ENCODE measurements at regions not wholly inside any gene's neighbourhood (a gene's known extent, or its start where the extent isn't known, plus 50 kb on each side); places are given as distances from the start of the nearest gene placed in this dataset.

DNA sequence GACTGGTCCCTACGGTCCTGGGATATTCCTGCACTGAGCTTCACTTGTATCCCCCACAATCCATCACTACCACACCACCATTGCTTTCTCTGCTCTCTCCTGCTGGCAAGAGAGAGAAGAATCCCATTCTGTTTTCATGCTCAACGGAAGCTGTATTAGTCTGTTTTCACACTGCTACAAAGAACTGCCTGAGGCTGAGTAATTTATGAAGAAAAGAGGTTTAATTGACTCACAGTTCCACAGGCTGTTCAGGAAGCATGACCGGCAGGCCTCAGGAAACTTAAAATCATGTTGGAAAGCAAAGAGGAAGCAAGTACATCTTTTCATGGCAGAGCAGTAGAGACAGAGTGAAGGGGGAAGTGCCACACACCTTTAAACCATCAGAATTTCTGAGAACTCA, 260.4 kb upstream of the LYZL1 start:
- DNase-seq (ENCODE audit: low read depth in 2 of 2), result no peak

DNA sequence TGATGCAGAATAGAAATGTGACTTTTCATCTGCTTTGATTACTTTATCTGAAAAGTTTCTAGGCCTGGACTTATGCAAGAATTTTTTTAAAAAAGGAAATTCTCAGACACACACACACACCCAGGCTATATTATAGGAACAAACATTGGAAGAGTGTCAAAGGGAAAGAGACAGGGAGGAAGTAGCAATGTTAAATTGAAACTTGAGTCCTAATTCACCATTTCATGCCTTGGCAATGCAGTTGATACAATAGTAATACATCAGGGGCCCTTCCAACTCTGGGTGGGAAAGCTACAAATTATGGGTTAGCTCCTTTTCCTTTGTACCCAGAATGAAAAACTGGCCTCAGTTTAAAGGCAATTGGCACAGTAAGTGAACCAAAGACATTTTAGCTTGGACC, 258.0 kb upstream of the LYZL1 start:
- DNase-seq (ENCODE audit: low read depth in 2 of 2), result no peak

DNA sequence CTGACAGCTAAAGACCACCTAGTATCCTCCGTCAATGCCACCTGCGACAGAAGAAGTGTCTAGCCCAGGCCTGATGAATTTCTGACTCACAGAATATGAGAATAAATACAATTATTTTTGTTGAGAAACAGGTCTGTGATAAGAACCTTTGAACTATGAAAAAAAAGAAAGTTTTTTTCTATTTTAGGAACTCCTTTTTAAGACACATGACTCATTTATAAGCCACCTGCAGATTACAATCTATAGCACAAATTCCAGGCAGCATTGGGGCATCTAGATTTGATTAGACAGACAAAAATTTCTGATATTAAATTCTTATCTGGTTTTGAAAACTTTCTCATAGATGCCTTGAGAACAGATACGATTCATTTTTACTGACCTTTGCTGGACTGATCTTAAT, 256.7 kb upstream of the LYZL1 start:
- no peak for DNase-seq (ENCODE audit: low read depth in 2 of 2)

DNA sequence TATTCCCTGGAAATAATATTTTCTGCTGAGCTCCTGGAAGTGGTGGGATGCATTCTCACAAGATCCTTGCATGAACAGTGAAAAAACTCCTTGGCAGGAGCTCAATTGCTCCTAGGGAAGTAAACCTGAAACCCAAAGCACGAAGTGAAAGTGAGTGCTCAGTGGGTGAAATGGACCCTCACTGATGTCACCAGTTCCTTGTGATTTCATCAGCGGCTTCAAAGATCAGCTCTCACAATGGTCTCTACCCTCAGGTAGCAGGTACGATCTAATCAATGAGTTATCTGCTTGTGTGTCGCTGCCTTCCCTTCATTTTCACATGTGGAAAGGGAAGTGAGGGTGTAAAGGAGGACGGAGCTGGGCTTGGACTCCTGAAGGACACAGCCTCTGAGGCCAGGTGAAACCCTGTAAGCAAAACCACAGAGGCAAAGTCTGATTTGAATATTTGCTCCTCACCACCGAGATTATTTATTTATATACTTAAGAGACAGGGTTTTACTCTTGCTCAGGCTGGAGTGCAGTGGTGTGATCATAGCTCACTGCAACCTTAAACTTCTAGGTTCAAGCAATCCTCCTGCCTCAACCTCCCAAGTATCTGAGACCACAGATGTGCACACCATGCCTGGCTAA, 255.4 kb upstream of the LYZL1 start:
- no peak for DNase-seq (ENCODE audit: low read depth in 2 of 2)

DNA sequence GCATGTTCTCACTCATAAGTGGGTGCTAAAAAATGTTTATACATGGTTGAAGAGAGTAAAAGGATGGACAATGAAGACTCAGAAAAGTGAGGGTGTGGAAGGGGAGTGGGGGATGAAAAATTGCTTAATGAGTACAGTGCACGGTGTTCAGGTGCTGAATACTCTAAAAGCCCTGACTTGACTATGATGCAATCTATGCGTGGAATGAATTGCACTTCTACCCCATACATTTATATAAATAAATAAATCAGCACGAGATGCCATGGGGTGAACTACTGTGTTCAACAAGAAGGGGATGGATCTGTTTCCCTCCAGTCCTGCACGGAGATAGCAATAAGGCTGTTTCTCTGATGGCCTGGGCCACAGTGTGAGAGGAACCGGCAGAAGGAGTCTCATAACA, 254.3 kb upstream of the LYZL1 start:
- no peak for DNase-seq (ENCODE audit: low read depth in 2 of 2)

DNA sequence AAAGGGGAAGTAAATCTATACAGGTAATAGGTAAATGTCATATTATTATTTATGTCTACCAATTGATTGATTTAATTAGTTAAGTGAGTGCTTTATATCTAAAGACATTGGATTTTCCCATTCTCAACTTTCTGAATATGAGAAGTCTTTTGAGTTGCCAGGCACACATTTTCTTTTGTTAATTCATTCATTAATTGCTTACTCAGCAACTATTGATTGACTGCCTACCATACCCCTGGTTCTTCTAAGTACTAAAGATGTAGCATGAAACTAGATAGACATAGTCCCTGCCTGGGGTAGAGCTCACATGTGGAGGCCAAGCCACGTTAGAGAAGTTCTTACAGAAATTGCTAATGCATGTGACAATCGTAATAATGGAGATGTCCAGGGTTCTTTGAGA, 253.1 kb upstream of the LYZL1 start:
- no peak for DNase-seq (ENCODE audit: low read depth in 2 of 2)

DNA sequence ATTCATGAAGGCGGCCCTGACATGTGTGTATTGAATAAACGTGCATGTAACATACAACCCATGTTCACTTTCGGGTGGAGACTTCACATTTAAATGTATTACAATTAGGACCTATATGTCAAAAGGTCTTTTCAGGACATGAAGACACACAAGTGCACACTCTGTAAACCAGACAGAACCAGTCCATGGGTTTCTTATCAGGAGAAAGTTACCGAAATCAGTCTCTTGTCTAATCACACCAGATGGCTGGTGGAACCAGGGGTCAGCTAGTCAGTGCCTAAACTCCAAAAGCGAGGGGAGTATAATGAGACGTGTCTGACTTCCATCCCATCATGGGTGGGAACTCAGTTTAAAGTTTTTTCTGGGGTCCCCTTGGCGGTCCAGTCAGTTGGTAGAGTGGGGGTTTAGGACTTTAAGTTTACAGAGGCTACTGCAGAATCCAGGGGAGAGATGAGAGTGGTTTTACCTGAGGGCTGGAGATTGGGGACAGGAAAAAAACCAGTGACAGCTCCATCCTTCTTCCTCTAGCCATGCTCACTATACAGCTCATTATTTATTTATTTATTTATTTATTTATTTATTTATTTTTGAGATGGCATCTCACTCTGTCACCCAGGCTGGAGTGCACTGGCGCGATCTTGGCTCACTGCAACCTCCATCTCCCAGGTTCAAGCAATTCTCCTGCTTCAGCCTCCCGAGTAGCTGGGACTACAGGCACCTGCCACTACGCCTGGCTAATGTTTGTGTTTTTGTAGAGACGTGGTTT, 251.3 kb upstream of the LYZL1 start:
- DNase-seq (ENCODE audit: low read depth in 2 of 2), result no peak

DNA sequence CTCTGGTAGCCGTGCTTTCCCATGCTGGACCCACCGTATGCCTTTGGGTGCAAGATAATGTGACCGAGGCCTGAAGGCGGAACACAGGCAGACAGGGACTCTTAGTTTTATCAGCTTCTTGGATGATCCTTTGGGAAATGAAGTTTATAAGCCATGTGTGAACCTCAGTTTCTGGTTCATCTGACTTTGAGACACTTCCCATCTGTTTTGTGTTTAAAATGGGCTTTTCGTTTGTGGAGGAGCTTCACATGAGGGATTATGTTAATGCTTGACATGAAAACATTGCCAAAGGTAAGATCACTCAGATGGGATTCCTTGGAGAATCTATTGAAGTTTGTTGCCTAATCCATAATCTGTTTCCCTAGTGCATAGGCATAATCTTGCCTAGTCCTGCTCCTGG, 249.8 kb upstream of the LYZL1 start:
- DNase-seq (ENCODE audit: low read depth in 2 of 2), result no peak

DNA sequence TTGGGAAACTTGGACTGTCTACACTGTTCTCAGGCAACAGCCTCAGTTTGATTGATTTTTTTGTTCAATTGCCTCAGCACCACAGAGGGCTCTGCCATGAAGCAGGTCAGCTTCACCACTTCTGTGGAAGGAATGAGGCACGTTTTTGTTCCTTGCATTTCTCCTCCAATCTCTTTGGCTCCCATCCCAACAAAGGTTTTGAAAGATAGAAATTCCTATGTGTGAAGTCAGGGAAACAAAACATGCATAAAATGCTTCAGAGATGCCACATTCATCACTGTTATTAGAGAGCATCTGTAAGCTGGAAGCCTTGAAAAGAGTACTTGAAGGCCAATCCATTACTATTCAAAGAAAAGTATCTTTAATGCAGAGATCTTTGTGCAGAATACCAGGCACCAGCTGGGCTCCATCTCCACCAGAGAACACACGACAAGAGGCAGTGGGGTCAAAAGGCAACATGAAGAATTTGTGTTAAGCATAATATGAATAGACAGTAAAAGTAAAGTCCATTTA, 249.1 kb upstream of the LYZL1 start:
- DNase-seq (ENCODE audit: low read depth in 2 of 2), result no peak

DNA sequence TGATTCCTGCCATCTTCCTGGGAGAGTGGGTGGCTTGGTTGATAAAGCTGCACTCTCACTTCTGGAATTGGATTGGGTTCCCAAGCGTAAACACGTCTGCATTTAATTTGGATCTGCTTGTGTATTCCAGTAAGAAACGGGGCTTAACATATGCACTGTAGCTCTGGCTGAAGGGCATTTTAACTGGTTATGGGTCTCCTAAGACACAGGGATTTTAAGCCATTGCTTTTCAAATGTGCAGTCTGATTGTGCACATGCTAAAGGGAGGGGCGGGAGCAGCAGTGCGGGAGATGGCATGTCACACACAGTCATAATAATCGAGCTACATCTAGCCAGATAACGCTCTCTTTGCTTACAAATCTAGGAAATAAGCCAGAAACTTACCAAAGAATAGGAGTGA, 247.3 kb upstream of the LYZL1 start:
- no peak for DNase-seq (ENCODE audit: low read depth in 2 of 2)

DNA sequence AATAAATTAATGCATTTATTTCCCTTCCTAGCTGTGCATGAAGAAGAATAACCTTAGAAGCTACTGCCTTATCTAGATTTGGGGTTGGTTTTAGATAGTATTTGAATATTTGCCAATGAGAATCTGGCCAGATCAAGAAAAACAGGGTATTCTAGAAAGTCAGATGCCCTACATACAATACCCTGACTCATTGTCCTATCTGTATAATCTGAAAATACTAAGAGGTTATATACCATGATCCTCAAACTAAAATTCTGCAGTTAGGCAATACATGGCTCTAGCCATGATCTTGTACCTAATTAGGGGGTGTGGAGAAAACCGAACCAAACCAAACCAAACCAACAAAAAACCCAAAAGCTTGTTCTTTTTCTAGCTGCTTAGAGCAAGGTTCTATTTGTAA, 240.4 kb upstream of the LYZL1 start:
- no peak for DNase-seq (ENCODE audit: low read depth in 2 of 2)

DNA sequence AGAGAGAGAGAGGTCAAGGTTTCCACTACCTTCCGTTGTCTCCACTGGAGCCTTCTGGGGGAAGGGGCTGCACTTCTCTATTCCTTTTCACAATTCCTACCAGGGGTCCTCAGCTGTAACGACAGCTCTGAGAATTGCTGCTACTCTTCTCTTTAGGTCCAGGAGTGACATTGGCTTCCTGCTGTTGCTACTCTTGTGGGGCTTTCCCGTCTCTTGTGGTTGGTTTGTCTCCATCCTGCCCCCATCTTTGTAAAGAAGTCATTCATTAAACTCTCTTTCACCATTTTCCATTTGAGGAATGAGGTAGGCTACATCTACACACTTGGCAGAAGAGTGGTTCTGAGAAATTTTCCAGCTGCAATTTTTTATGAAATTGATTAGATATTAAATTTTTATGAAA, 238.8 kb upstream of the LYZL1 start:
- no peak for DNase-seq (ENCODE audit: low read depth in 2 of 2)

DNA sequence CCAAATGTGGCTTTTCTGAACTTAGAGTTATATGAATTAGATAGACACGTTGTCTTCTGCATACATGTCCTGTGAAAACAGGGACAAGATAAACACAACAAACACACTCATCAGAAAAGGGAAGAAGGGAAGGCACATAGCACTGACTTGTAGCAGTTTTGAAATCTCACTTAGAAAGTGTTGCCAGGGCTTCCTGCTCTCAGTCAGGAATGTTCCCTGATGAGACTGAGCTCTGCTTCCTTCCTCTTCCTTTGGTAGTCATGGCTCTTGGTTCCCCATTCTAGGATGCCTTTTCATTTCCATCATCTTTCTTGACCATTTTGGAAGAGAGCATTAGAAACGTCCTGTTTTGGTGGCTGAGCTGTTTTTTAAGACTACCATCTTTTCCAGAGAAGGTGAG, 233.8 kb upstream of the LYZL1 start:
- DNase-seq (ENCODE audit: low read depth in 2 of 2), result no peak

DNA sequence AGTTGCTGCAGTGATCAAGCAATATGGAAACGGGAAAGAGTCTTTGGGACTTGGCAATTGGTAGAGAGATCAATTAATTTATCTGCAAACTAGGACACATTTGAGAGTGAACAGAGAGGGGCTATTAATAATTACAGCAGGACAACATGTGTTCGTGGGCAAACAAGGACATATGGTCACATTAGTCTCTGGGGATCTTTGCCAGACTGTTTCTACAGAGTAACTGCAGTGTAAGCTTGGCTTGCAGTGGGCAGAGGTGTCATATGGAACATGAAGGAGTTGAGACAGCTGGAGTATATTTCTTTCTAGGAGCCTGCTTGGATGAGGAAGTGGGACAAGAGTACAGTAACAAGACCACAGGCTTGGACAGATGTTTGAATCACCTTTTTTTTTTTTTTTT, 232.1 kb upstream of the LYZL1 start:
- DNase-seq (ENCODE audit: low read depth in 2 of 2), result no peak

DNA sequence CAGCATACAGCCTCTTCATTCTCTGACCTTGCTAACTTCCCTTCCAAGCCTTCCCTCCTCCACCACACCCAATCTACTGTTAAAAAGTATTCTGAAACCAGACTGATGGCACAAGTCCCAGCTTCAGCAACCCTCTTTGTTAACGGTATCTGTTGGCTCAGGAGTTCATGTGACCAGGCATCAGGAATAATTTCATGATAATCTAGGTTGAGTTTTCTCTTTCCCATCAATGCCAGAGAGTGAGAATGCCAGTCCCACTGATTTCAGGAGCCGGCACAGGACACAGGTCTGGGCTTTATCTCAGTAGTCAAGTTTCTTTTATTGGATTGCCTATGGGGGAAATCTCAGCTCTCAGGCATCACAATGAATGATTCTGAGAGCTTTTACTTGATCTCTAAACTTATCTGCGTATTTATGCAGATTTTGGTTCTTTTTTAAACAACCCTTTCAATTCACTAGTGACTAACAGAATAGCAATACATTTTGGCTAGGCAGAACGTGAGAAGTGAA, 231.0 kb upstream of the LYZL1 start:
- no peak for DNase-seq (ENCODE audit: low read depth in 2 of 2)

DNA sequence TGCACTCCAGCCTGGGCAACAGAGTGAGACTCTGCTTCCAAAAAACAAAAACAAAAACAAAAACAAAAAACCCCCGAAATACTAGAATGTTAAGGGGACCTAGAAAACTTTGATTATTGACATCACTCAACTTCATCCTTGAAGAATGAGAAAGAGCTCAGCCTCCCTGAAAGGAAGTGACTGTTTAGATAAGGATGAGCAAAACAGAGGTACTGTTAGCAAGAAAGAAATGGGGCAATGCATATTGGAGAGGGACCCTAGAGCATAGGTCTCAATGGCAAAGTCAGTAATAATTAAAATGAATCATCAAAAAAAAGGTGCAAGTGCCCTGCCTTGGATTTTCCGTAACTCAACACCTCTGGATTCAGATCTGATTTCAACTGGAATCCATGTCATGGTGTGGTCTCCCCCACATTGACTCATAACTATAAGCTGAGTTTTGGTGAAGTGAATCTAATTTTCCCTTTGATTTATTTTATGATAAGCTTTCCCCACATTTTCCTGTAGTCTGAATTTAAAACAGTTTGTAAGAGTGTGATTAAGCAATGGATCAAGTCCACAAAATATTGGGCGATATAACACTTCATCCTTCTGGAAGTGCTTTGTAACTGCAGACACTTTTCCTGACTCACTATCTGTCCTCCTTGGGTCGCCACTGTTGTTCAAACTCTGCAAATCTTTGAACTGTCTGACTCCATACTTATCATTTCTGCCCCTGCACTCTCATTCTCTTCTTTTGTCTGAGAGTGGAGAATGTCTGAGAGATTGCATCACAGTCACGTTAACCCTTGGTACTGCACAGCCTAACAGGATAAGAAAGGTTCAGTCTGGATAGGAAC, 224.8 kb upstream of the LYZL1 start:
- DNase-seq (ENCODE audit: low read depth in 2 of 2), result no peak

DNA sequence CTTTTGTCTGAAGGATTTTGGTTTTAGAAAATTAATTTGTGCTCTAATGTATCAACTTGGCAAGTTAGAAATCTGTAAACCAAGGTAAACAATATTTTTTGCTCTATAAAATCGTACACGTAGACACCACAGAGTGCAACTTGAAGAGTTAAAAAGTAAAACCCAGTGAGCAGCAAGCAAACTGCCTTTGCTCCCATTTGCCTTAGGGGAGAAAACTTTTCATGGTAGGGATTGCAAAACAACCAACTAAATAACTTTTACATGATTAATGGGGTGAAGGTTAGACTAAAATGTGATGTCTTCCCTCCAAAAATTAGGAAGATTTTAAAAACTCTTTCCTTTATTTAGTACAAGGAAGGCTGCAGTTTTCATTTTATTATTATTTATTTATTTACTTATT, 224.2 kb upstream of the LYZL1 start:
- DNase-seq (ENCODE audit: low read depth in 2 of 2), result no peak

DNA sequence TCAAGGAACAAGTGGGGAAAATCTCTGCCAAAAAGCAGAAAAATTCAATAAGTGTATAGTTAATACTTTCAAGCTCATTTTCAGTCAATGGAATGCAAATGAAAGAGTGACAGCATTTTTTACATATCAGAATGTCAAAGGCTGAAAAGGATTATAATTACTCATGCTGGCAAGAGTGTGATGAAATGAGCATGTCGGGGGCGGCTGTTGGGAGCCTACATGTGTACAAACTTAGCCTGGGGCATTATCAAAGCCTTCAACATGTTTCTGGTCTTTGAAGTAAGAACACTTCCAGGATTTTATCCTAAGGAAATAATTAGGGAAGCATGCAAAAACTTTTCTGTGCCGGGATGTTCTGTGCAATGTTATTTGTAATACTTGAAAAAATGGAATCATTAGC, 221.7 kb upstream of the LYZL1 start:
- DNase-seq (ENCODE audit: low read depth in 2 of 2), result no peak

DNA sequence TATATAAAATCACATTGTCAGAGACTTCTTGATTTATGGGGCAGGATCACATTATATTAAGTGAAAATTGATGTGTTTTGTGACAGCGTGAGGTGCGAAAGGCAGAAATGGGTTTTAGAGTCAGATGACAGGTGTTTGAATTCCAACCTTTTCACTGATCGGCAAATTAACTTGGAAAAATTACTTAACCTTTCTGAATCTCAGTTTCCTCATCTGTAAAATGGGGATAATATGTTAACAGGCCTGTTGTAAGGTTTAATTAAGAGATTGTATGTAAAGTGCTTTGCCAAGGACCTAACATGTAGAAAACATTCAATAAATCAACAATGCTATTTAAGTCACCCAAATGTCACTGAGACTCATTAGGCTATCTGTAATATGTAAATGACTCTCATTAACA, 221.2 kb upstream of the LYZL1 start:
- no peak for DNase-seq (ENCODE audit: low read depth in 2 of 2)

DNA sequence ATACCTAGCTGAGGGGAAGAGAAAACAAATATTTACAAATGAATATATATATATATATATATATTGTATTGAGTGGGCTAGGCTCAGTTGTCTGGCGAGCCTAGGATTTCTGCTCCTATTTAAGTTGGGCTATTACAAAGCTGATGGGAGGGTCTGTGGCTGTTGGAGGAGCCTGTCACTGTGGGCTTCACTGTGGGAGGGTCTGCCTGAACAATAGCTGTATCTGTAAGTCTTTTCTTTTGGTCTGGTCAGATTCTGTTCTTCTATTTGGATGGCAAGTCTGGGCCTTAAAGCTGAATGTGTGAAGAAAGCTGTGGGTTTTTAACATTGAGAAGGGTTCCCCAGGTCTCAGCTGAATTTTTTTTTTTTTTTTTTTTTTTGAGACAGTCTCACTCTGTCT, 220.6 kb upstream of the LYZL1 start:
- DNase-seq (ENCODE audit: low read depth in 2 of 2), result no peak

DNA sequence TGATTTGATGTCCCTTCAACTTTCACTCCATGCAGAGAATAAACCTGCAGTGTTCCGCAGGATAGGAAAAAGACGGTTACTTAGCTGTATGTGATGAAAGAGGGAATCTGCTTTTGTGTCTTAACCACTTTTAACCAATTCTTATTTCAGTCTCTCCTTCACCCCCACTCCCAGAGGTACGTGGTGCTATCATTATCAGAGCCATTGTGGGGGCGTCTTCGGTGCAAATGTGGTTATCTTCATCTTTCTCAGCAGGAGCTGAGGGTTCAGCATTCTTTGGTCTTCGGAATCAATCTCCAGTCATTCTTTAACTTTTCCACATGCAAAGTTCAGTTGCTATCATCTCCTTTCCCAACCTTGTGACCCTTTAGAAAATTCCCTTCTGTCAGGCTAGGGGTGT, 219.9 kb upstream of the LYZL1 start:
- DNase-seq (ENCODE audit: low read depth in 2 of 2), result no peak

DNA sequence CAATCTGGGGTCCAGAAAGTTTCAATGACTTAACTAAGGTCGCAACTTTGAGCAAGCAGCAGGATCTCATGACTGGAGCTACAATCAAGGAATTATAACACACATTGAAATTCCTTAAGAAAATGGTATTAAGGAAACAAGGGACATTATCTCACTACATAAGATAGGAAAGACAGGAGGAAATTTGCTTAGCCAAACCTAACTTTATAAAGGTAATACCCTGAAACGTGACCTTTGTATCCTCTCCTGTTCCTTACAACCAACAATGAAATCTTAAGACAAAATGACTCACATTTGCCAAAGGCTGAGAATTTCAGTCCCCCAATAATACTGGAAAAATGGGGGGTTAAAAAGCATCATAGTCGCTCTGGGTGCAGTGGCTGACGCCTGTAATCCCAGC, 218.9 kb upstream of the LYZL1 start:
- DNase-seq (ENCODE audit: low read depth in 2 of 2), result no peak

DNA sequence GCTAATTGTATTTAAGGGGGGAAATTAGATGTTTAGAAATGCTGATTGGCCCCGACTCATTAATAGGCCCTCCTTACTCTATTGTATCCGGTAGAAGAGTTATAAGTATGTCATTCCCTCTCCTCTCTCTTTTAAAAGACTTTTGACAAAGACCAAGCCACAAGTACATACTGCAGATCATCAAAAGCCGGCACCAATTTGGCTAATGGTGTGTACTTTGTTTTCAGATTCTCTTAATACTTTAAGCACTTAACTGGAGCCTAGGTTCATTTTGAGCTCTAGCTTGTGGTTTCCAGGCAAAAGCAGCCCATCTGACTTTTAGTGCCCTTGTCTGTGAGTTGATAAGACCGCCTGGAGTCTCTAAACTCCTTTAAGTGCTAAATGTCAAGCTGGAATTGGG, 210.0 kb upstream of the LYZL1 start:
- no peak for DNase-seq (ENCODE audit: low read depth in 2 of 2)
